ENCODE measurements at regions not wholly inside any gene's neighbourhood (a gene's known extent, or its start where the extent isn't known, plus 50 kb on each side); places are given as distances from the start of the nearest gene placed in this dataset.
"Not testable (repeated sequence)": the region's sequence is repeated elsewhere in the genome, so short reads cannot be mapped to it uniquely, and the experiment has no call there.

DNA sequence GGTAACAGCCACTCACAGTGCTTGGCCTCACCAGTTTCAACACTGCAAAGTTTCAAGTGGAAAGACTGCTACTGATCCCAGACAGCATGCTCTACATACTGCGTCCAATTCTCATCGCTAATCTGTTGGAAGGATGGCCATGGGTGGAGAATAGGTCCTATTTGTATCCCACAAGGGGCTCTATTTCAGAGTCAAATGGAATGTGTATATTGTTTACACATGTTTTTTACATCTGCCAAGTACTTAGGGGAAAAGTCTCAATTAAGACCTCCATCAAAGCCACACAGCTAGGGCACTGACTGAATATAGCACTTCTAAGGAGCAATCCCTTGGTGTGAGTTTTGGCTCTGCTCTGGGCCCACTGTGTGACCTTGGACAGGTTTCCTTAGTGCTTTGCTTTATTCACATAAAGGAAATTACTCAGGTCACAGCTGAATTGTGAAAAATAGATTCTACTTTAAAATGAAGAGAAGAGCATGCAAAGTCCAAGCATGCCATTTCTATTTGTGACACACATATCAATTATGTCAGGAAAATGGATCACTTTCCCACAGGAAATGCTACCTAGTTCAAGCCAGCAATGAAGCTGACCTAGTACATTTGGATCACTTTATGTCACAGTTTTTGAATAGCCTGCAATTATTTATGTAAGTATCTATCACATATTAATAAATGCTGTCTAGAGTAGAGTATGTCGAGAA, 112.9 kb upstream of the STK17B start:
- no peak for DNase-seq

DNA sequence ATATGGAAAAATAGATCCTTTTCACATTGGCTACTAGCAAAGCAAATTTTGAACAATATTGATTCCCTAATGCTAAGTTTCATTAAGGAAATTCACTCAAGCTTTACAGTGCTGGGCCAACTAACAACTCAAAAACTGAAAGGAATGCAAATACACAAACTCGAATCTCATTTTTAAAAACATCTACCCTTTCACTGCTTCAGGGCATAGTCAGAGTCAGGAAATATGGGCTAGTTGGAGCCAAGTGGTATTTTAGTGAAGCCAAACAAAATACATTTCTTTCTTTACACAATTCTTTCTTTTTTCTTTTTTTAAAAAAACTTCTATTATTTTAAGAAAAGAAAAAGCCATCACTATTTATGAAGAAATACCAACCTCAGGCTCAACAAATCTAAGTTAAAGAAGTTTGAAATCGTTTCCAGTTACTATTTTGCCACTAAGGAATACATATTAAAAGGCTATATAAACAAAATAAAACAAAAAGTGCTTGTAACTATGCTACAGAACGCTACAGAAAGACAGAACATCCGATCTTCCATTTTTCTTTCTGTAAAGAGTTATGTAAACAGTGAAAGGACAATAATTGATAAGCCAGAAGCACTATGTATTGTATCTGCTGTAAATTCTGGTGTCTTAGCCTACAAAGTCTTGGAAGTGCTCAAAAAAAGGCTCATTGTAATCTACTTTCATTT, 113.6 kb upstream of the STK17B start:
- DNase-seq: no peak

DNA sequence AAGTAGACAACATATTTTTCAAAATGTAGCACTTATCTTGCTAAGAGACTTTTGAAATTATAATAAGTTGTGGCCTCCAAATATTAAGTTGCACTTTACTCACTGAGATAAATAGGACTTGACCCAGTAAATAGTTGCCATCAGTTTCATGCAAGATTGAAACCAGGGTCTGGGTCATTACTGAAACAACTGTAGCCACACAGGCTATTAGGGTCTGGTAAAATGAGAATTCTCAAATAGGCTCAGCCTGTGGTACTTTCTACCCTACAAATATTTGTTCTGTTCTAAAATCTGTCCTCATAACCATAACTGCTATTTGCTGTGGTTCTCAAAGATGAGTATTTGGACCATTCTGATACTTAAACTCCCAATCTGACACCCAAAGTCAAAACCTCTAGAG, 115.4 kb upstream of the STK17B start:
- DNase-seq: no peak

DNA sequence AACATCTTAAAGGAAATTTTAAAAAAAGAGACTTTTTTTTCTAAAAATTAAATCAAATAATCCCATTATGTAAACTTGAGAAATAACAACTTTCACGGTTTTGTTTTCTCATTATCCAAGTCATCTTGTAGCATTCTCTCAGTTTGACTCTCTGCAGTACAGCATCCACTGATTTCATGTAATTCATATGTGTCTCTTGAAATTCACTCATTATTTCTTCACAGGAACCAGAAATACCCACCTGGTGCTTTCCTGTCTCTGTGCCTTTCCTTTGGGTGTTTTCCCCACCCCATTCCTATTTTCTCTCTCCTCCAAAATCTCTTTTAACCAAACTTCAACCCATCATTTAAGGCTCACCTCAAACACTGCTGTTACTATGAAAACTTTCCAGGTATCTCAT, 116.1 kb upstream of the STK17B start:
- no peak for DNase-seq

DNA sequence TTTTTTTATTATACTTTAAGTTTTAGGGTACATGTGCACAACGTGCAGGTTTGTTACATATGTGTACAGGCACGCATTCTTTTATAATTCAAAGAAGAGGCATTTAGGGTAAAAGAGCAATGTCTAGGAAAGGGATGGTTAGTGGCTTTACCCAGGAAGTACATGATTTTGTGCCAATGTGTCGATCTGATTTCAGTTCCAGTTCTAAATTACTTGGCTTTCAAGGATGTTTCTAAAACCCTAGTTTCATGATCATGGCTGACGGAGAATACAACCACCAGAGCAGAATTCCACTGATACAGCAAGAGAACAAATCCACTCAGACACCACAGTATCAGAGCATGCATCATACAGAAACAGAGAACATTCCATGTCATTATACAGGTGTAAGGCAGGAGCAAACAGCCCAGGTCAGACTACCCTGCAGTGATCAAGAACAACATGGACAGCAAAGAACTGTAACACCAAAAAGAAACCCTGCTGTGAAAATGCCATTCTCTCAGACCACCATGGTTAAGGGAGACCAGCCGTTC, 116.7 kb upstream of the STK17B start:
- no peak for DNase-seq

DNA sequence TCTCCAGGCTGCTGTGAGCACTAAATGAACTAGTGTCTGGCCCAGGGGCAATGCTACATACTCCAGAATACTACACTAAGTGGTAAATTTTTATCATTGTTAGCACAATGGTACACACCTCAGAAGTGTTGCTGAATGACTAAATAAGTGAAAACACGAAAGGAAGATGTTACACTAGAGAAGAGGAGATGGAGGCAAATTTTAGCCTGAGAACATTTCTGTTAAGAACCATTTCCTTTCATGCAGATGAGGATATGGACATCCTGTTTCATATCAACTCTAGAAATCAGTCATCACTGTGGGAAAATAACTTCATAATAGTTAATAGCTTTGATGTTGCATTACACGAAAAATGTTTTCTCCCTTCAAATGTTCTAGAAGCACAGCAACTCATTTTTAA, 117.6 kb upstream of the STK17B start:
- DNase-seq: no peak

DNA sequence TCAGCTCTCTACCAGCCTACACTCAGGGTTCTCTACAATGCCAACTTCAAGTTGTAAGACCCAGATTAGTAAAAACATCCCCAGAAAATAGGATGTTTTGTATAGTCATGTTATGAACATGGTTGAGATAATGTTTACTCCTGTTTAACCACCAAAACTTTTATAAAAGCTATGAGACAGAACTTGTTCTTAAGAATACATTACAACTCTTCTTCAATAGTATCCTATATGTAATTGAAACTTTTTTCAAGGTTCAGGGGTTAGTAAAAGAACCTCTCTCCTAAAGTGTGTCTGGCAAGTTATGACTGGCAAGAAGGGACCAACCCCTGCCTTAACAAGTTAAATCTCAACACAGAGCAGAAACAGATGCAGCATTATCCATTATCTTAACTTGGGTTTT, 118.8 kb upstream of the STK17B start:
- no peak for DNase-seq

DNA sequence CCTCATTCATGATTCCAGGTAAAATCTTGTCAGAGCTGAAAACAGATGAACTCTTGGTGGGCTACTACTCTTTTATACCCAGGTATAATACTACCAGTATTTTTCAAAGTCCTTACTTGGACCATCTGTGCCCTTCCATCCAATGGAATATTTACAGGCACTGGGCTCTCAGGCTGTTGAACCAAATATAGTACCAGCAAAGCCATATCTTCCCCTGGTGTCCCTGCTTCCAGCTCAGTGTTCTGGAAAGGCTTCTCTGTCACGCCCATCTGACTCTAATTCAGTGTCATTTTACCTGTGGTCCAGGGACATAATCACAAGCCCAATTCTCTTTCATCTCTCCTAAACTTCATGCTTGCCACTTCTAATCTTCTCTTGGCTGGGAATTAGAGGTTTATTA, 119.2 kb upstream of the STK17B start:
- no peak for DNase-seq

DNA sequence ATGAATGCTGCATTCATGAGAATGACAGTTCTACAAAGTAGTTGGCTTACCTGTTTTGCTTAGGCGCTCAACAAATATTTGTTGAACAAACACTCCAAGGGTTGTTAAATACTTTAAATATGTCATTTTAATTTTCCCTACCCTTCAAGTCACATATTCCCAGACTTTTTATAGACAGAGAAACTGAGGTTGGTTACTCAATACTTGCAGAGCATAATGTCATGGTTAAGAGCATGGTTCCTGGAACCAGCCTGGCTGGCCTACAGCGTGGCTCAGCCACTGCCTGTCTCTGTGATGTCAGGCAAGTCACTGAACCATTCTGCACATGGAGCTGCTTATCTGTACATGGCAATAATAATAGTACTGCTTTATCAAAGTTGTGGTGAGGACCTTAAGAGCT, 120.0 kb upstream of the STK17B start:
- peak; percentile 70 for DNase-seq

DNA sequence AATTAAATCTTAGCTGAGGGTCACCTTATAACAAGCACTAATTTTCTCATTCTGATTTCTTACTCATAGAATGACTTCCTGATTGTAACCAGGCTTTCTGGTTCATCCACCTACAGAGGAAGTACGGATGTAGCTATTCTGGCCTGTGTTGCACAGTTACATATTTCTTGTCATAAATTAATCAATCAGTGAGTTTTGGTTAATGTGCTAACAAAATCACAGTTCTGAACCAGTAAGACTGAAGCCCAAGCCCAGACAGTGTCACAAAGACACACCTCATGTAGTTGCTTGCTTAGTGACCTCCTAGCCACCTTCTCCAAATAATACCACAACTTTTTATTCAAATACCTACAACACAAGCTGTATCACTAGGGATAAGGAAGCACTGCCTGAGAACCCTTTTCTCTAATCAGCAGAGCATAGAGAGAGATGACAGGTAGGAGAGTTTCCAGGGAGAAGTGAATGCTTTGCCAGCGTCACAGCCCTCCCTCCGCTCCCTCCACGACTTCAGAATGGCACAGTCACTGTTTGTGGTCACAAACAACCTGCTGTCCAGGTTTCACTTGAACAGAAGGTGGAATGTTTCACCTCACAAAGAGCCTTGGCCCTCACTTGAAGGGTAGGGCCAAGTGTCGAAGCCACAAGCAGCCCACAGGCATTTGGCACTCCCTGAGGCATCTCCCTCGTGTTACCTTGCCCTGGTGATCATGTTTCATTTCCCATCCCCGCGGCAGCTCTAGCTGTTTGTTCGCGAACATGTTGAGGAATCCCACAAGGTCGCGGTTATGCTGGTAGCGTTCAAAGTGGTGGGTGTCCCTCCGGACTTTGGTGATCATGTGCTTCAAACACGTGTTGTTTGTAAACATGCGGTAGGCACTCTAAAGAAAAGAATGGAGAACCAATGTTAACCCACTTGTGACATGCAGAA, 120.8 kb upstream of the STK17B start:
- DNase-seq: no peak

DNA sequence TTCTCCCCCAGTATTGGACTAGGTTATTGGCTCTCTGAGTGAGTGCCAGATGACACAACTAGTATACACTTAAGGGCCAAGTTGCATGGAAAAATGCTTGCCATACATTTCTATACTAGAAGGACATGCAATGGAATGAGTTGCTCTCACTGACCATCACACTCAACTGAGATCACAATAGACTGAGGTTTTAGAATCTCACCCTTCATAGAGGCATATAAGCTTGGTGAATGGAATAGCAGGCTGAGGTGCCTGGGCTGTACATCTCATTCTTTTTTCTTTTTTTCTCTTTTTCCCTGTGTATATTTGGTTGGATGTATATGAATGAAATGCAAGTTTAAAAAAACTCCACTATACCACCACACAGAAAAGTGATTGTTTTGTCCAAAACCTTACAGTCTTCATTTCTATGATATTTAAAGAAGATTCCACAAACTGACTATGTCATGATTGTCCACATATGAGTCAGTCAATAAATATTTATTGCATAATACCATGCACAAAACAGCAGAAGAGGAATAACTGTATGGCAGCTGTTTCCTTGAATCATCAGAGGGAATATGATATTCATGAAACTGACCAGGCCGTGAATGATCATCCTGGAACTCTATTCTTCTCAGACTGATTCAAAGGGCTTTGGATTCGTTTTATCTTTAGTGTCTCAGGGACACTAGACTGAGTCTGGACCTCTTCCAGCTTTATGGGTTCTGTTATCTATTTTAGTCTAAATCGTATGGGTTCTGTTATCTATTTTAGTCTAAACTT, 122.6 kb upstream of the STK17B start:
- no peak for DNase-seq

DNA sequence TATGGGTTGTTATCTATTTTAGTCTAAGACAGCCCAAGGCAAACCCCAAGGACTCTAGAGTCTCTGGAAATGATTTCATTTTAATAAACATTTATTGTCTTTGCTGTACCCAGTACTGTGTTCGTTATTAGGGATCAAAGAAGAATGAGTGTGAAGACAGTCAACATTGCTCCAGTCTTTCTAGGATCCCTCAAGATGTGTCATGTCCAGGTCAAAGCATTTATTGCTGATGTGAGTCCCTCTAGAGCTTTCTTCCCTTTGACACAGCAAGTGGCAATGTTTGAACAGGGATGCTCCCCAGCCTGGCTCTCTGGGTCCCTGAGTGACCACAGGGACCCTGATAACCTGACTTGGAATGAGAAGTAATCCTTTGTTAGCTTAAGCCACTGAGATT, 123.1 kb upstream of the STK17B start:
- no peak for DNase-seq

DNA sequence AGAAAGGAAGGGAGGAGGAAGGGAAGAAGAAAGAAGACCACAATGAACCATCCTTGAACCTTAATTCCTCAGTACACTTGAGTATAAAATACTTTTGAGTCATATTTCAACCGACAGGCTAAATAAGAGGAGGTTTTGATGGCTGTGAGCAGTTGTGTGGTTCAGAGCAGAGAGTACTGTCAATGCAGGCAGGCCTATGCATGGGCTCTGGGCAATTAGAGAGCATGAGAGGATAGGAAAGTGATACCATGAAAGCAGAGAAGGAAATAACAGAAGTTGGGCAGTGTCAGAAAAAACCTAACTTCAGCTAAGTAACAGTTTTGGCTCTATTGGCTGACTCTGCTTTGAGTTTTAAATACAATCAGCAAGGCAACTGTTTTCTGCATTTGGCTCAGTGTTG, 123.6 kb upstream of the STK17B start:
- no peak for DNase-seq

DNA sequence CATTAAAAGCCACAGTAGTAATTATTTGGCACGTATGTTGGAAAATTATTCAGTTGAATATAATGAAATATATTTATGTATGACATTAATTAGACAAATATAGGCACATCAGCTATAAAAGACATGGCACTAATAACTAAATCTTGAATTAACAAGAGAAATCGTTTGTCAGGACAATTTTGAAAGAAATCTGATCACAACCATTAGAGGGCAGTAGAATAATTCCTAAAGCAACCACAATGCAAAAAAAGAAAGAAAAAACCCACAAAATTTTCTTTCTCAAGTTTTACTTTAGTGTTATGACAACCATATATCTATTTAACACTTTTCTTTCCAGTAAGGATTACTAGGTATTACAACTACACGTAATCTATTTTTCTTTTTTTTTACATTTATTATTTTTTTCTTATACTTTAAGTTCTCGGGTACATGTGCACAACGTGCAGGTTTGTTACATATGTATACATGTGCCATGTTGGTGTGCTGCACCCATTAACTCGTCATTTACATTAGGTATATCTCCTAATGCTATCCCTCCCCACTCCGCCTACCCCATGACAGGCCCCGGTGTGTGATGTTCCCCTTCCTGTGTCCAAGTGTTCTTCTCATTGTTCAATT, 126.8 kb upstream of the STK17B start:
- not testable (repeated sequence) for DNase-seq

DNA sequence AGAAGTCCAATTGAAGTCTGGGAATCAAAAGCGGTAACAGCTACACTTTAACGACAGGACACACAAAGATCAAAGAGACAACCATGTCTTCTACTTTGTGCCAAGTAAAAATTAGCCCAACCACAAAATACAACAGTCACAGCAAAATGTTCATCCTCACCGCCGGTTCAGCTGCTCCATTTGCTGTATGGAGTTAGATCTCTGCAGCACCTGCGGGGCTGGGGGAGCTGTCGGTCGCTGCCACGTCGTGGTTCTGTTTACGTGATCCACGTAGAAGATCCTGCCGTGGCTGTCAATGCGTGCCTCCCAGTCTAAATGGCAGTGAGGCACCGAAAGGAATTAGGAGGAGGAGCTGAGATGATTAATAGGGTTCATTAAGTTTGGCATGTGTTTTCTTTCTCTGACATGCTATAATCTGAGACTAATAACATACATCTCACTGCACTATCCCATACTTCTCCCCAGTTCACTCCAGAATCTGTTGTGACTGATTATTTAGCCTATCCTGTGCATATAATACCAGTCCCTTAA, 136.5 kb upstream of the STK17B start:
- no peak for DNase-seq

DNA sequence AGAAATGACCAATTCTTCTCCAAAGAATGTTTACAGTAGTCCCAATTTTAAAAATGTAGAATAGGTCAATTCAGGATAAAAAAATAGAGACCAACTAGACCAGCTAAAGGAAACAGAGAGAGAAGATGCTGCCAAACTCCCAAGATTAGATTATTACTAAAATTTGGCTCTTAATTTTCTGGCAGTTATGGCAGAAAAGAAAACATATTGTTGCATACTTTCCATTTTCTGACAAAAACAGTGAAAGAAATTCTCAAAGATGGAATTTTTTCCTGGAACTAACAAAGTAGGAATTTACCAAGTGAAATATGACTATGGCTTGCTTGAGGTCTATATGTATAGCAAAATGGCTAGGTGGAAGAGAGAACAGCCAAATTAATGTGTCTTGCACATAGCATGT, 138.3 kb upstream of the STK17B start:
- DNase-seq: no peak

DNA sequence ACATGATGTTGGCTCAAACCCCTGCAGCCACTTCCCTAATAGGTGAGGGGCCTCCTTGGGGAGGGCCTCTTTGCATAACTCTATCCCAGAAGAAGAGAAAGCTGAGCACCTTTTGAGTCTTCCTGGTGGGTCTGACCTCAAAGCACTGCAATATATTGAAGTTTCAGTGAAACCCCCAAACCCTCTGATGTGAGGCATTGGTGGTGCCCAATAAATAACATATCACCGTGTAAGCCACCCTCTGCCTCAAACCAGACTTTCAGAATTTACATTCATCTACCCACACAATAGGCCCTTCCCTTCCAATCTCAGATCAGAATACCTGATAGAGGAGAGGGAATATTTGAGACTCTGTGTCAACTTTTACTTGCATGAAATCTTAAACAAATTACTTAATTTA, 142.8 kb upstream of the STK17B start:
- no peak for DNase-seq

DNA sequence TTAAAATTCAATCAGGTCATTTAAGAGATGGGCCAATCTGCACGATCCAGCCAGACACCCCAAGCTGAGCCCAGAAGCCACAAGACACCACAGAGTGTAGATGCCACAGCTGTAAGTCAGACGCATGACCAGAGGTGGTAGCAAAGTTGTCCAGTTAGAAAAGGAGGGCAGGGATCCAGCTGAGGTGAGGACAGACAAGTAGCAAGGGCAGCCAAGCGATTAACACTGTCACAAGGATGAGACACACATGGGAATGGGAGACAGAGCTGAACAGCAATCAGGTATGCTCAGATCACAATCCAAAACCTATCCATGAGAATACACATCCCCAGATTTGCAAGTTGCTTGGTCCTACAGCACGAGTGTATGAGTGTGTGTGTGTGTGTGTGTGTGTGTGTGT, 143.4 kb upstream of the STK17B start:
- no peak for DNase-seq

DNA sequence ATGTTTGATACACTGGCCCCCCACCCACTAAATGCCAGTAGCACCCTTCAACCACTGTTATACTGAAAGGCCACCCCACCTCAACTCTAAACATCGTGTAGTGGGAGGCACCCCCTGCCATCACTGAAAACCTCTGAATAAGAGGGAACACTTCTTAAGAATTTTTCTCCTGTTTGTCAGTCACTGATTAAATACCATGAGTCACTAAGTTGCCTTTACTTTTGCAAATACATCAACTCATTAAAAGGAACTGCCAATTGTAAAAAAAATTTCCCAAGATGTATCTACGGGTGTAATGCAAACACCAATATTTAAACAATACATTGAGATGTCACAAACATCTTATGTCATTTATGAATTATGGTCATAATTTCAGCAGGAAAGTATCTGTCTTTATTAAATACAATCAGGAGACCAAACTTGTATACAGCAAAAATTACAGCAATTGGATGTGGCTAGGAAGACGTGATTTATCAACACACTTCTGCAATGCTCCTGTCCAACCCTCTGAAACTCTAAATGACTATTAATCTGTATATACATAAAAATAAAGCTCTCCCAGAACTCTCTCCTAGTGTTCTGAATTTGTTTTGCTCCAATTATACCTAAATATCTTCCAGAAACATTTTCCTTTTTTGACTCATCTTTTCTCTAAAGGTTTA, 144.1 kb upstream of the STK17B start:
- no peak for DNase-seq

DNA sequence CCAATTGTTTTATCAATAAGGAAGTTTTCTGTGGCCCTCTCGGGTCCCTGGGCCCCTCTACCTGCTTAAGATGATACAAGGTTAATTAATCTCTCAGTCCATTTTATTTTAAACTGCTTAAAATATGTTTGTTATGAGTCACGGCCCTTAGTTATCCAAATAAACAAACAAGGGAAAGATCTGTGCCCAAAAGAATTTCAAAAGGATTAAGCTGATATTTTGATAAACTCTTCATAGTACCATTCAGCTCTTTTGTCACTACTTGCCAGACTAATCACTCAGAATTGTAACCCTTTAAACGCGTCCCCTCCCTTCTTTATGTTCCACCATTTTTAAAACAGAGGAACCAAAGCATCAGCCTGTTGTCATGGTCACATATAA, 144.7 kb upstream of the STK17B start:
- no peak for DNase-seq

Data from NCI-H526 treated with DMSO at 0.1 percent for 48 hours (cell line).